HEK293 (cell line): ENCODE measurements at regions not wholly inside any gene's neighbourhood (a gene's known extent, or its start where the extent isn't known, plus 50 kb on each side); places are given as distances from the start of the nearest gene placed in this dataset.
A peak's percentile ranks its signal among the peaks of the same experiment; 100 is the strongest.

ENCODE experiments used
- CTCF ChIA-PET: fragments of 350-600 bp; formaldehyde crosslinking; extraction: SDS; loops from one replicate; lab custom pipeline; 2021; ENCODE audit warnings: antibody characterized with exemption; lab: Yijun Ruan, JAX
- POLR2A ChIA-PET: fragments of 300-600 bp; formaldehyde crosslinking; extraction: SDS; loops from one replicate; lab custom pipeline; 2020; ENCODE audit warnings: antibody characterized with exemption, inconsistent platforms; lab: Yijun Ruan, JAX
- H3K27ac ChIP-seq: fragments of 200-500 bp; sonication (Bioruptor generic); 2 replicates; pipeline ENCODE4 v1.5.1; 2014; ENCODE audit warnings: low read depth, low read length, control low read depth, inconsistent platforms; ENCODE audit errors: extremely low read depth
- H3K36me3 ChIP-seq, 2 experiments: fragments of 200-500 bp in 1 of 2; sonication (Bioruptor generic) in 1 of 2; 1 replicate in 1 of 2; 2 replicates in 1 of 2; pipeline ENCODE4 v1.5.1; 2014 to 2017; ENCODE audit warnings: inconsistent platforms in 2 of 2, low read length in 2 of 2; ENCODE audit not compliant: control insufficient read depth in 2 of 2, insufficient read depth in 1 of 2
- H3K4me1 ChIP-seq: fragments of 200-500 bp; sonication (Bioruptor generic); 2 replicates; pipeline ENCODE4 v1.5.1; 2014; ENCODE audit warnings: mild to moderate bottlenecking, low read length, inconsistent platforms; ENCODE audit not compliant: control insufficient read depth, insufficient read depth
- H3K4me3 ChIP-seq: 2 replicates; pipeline ENCODE4 v1.5.1; 2011; ENCODE audit warnings: low read depth, mild to moderate bottlenecking, control low read depth, low read length, moderate library complexity
- H3K9me3 ChIP-seq: fragments of 200-500 bp; sonication (Bioruptor generic); 2 replicates; pipeline ENCODE4 v1.5.1; 2014; ENCODE audit warnings: low read depth, low read length, inconsistent platforms; ENCODE audit not compliant: control insufficient read depth, insufficient read depth
- BCL11B ChIP-seq: fragments of 450-650 bp; formaldehyde crosslinking; IDR thresholded peaks from 2 replicates; pipeline ENCODE4 v1.5.1; 2016; ENCODE audit warnings: low read depth, missing biosample characterization, missing genetic modification characterization
- BCL6B ChIP-seq: fragments of 450-650 bp; formaldehyde crosslinking; IDR thresholded peaks from 2 replicates; pipeline ENCODE4 v1.5.1; 2017; ENCODE audit warnings: missing biosample characterization, missing genetic modification characterization
- EGR2 ChIP-seq: fragments of 450-650 bp; formaldehyde crosslinking; IDR thresholded peaks from 2 replicates; pipeline ENCODE4 v1.5.1; 2016; ENCODE audit warnings: low read depth, missing biosample characterization, missing genetic modification characterization
- FEZF1 ChIP-seq: fragments of 450-650 bp; formaldehyde crosslinking; IDR thresholded peaks from 2 replicates; pipeline ENCODE4 v1.5.1; 2016; ENCODE audit warnings: missing biosample characterization, missing genetic modification characterization
- KLF1 ChIP-seq: fragments of 450-650 bp; formaldehyde crosslinking; IDR thresholded peaks from 2 replicates; pipeline ENCODE4 v1.5.1; 2016; ENCODE audit warnings: missing biosample characterization, missing genetic modification characterization
- KLF7 ChIP-seq: fragments of 450-650 bp; formaldehyde crosslinking; IDR thresholded peaks from 2 replicates; pipeline ENCODE4 v1.5.1; 2016; ENCODE audit warnings: missing biosample characterization, missing genetic modification characterization, borderline replicate concordance
- OSR2 ChIP-seq: fragments of 450-650 bp; formaldehyde crosslinking; IDR thresholded peaks from 2 replicates; pipeline ENCODE4 v1.5.1; 2016; ENCODE audit warnings: missing biosample characterization, missing genetic modification characterization
- PBX3 ChIP-seq: sonication (generic); formaldehyde crosslinking; IDR thresholded peaks from 2 replicates; pipeline ENCODE4 v1.8.1; 2022; ENCODE audit warnings: mild to moderate bottlenecking, moderate library complexity, missing genetic modification reagents
- SALL2 ChIP-seq: fragments of 450-650 bp; formaldehyde crosslinking; IDR thresholded peaks from 2 replicates; pipeline ENCODE4 v1.5.0; 2017; ENCODE audit warnings: missing biosample characterization, mild to moderate bottlenecking, missing genetic modification characterization, borderline replicate concordance
- ZBTB1 ChIP-seq: fragments of 450-650 bp; formaldehyde crosslinking; IDR thresholded peaks from 2 replicates; pipeline ENCODE4 v1.5.1; 2016; ENCODE audit warnings: missing biosample characterization, missing genetic modification characterization
- ZBTB20 ChIP-seq: fragments of 450-650 bp; formaldehyde crosslinking; IDR thresholded peaks from 2 replicates; pipeline ENCODE4 v1.5.1; 2016; ENCODE audit warnings: missing biosample characterization, missing genetic modification characterization
- ZBTB8A ChIP-seq: fragments of 450-650 bp; formaldehyde crosslinking; IDR thresholded peaks from 2 replicates; pipeline ENCODE4 v1.5.1; 2016; ENCODE audit warnings: missing biosample characterization, missing genetic modification characterization
- ZFP69B ChIP-seq: fragments of 450-650 bp; formaldehyde crosslinking; IDR thresholded peaks from 2 replicates; pipeline ENCODE4 v1.5.1; 2016; ENCODE audit warnings: missing biosample characterization, missing genetic modification characterization
- ZIC2 ChIP-seq: fragments of 450-650 bp; formaldehyde crosslinking; IDR thresholded peaks from 2 replicates; pipeline ENCODE4 v1.5.1; 2016; ENCODE audit warnings: missing biosample characterization, missing genetic modification characterization
- ZNF112 ChIP-seq: fragments of 450-650 bp; formaldehyde crosslinking; IDR thresholded peaks from 2 replicates; pipeline ENCODE4 v1.5.0; 2017; ENCODE audit warnings: missing biosample characterization, missing genetic modification characterization
- ZNF132 ChIP-seq: fragments of 450-650 bp; formaldehyde crosslinking; IDR thresholded peaks from 2 replicates; pipeline ENCODE4 v1.5.1; 2017; ENCODE audit warnings: missing biosample characterization, missing genetic modification characterization, borderline replicate concordance
- ZNF140 ChIP-seq: fragments of 450-650 bp; formaldehyde crosslinking; IDR thresholded peaks from 2 replicates; pipeline ENCODE4 v1.5.1; 2016; ENCODE audit warnings: missing biosample characterization, missing genetic modification characterization
- ZNF148 ChIP-seq: fragments of 450-650 bp; formaldehyde crosslinking; IDR thresholded peaks from 2 replicates; pipeline ENCODE4 v1.5.0; 2017; ENCODE audit warnings: missing biosample characterization, missing genetic modification characterization, borderline replicate concordance
- ZNF223 ChIP-seq: fragments of 450-650 bp; formaldehyde crosslinking; IDR thresholded peaks from 2 replicates; pipeline ENCODE4 v1.5.1; 2016; ENCODE audit warnings: missing biosample characterization, missing genetic modification characterization
- ZNF292 ChIP-seq: fragments of 450-650 bp; formaldehyde crosslinking; IDR thresholded peaks from 2 replicates; pipeline ENCODE4 v1.5.1; 2016; ENCODE audit warnings: low read depth, missing biosample characterization, missing genetic modification characterization, borderline replicate concordance
- ZNF473 ChIP-seq: fragments of 450-650 bp; formaldehyde crosslinking; IDR thresholded peaks from 2 replicates; pipeline ENCODE4 v1.5.1; 2017; ENCODE audit warnings: missing biosample characterization, missing genetic modification characterization
- ZNF513 ChIP-seq: fragments of 450-650 bp; IDR thresholded peaks from 2 replicates; pipeline ENCODE4 v1.5.1; 2018; ENCODE audit warnings: missing biosample characterization, missing genetic modification characterization
- ZNF544 ChIP-seq: fragments of 450-650 bp; formaldehyde crosslinking; IDR thresholded peaks from 2 replicates; pipeline ENCODE4 v1.5.0; 2017; ENCODE audit warnings: missing biosample characterization, missing genetic modification characterization
- ZNF670 ChIP-seq: fragments of 450-650 bp; formaldehyde crosslinking; IDR thresholded peaks from 2 replicates; pipeline ENCODE4 v1.5.1; 2016; ENCODE audit warnings: missing biosample characterization, missing genetic modification characterization, low read depth
- ZNF692 ChIP-seq: fragments of 450-650 bp; formaldehyde crosslinking; IDR thresholded peaks from 2 replicates; pipeline ENCODE4 v1.5.1; 2016; ENCODE audit warnings: missing biosample characterization, missing genetic modification characterization
- ZNF785 ChIP-seq: fragments of 450-650 bp; formaldehyde crosslinking; IDR thresholded peaks from 2 replicates; pipeline ENCODE4 v1.5.1; 2016; ENCODE audit warnings: missing biosample characterization, missing genetic modification characterization
- ZSCAN30 ChIP-seq: fragments of 450-650 bp; IDR thresholded peaks from 2 replicates; pipeline ENCODE4 v1.5.1; 2018; ENCODE audit warnings: missing biosample characterization, mild to moderate bottlenecking, missing genetic modification characterization, moderate library complexity

- Histone ChIP-seq H3K36me3 (no peaks in the 10 kb centered on the region), H3K27ac (no peak overlapping the region), H3K4me1 (peaks cover 10% of the 10 kb centered on the region; the same call in 1 of the 2 replicates), H3K9me3 (no peaks in the 10 kb centered on the region), H3K4me3 (no peak overlapping the region)
- CTCF ChIA-PET: no interaction called here
- POLR2A ChIA-PET: interaction anchor here (1.3 kb wide), 1 partner anchor 105 kb away, joined by 3 read pairs; no protein-coding TSS in a partner anchor
- no peak for TF ChIP-seq ZNF292 (tag by site-specific recombination)
- TF ChIP-seq OSR2 (tag by site-specific recombination): no peak
- no peak for TF ChIP-seq KLF7 (tag by site-specific recombination)
Measured at GRCh38 chr5:143509758-143510221, 106.3 kb upstream of the NR3C1 start.

- H3K4me3 ChIP-seq: no peak overlapping the region
- H3K4me1 ChIP-seq: peaks cover 10% of the 10 kb centered on the region; the same call in 1 of the 2 replicates
- H3K9me3 ChIP-seq: no peaks in the 10 kb centered on the region
- POLR2A ChIA-PET: interaction anchor here (1.1 kb wide), 2 partner anchors 11 to 102 kb away, joined by 4 read pairs; no protein-coding TSS in a partner anchor
- CTCF ChIA-PET: interaction anchor here (0.5 to 0.8 kb wide), 2 partner anchors 33 to 104 kb away, joined by 3 read pairs; partner anchors contain the start of gene NR3C1
- no peaks in the 10 kb centered on the region for H3K36me3 ChIP-seq
- H3K27ac ChIP-seq: peak overlapping the region; percentile 18; the same call in 1 of the 2 replicates
- no peak for TF ChIP-seq ZNF148 (tag by site-specific recombination)
- peak; percentile 49 for TF ChIP-seq ZNF692
- TF ChIP-seq EGR2 (tag by site-specific recombination): no peak
- TF ChIP-seq ZNF140 (tag by site-specific recombination): no peak
- TF ChIP-seq ZNF473 (tag by site-specific recombination): no peak
- no peak; the same call in 1 of the 2 replicates for TF ChIP-seq BCL6B (tag by site-specific recombination)
- TF ChIP-seq ZSCAN30: no peak
- TF ChIP-seq ZBTB8A (tag by site-specific recombination): no peak
- TF ChIP-seq BCL11B: no peak
- TF ChIP-seq PBX3: no peak
- no peak for TF ChIP-seq ZNF132
- no peak for TF ChIP-seq ZNF223 (tag by site-specific recombination)
- no peak for TF ChIP-seq ZBTB1 (tag by site-specific recombination)
- peak; percentile 58 for TF ChIP-seq FEZF1
- no peak for TF ChIP-seq ZBTB20
- TF ChIP-seq ZNF513 (tag by site-specific recombination): no peak
- no peak for TF ChIP-seq ZNF112 (tag by site-specific recombination)
- no peak for TF ChIP-seq ZFP69B (tag by site-specific recombination)
- no peak for TF ChIP-seq SALL2 (tag by site-specific recombination)
- TF ChIP-seq ZNF670 (tag by site-specific recombination): no peak
- TF ChIP-seq ZIC2: no peak
- no peak for TF ChIP-seq ZNF785
- no peak for TF ChIP-seq KLF1 (tag by site-specific recombination)
- no peak for TF ChIP-seq ZNF544 (tag by site-specific recombination)
Measured at GRCh38 chr5:143506836-143507552, 103.5 kb upstream of the NR3C1 start.
